ENCODE measurements at regions not wholly inside any gene's neighbourhood (a gene's known extent, or its start where the extent isn't known, plus 50 kb on each side); places are given as distances from the start of the nearest gene placed in this dataset.

DNA sequence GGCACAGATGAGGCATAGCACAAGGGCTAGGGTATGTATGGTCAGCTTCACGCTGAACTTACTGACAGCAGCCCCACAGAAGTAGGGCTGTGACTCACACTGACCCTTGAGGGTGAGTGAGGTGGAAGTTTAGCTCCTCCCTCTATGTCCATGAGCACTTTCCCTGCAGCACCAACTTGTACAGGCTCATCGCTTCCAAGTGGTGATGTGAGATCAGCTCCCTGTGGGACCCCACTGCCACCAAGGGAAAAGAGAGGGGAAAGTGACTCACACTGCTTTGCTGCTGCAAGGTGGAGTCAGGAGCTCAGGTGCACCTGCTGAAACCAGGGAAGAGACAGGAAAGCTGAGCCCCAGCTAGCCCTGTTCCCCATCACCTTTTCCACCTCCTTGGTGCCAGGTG is 91.5 kb downstream of the TEX51 start:
- Mint-ChIP-seq H3K4me3 (ENCODE audit: unreplicated experiment) (no peak overlapping the region), H3K9me3 (ENCODE audit: unreplicated experiment) (no peaks in the 10 kb centered on the region), H3K36me3 (ENCODE audit: low read depth, unreplicated experiment) (no peaks in the 10 kb centered on the region), H3K4me1 (ENCODE audit: unreplicated experiment) (peaks cover 16% of the 10 kb centered on the region), H3K27me3 (ENCODE audit: unreplicated experiment) (peaks cover 3% of the 10 kb centered on the region), H3K27ac (ENCODE audit: unreplicated experiment) (no peak overlapping the region)
- TF ChIP-seq CTCF (IDR thresholded peaks at IDR 0.05; ENCODE audit: unreplicated experiment) = no peak
- DNase-seq (ENCODE audit: low spot score) = no peak

GRCh38 chr2:126990605-126991532 is 92.2 kb downstream of the TEX51 start:
- Mint-ChIP-seq H3K27ac (ENCODE audit: unreplicated experiment) (peak overlapping the region; percentile 55), H3K27me3 (ENCODE audit: unreplicated experiment) (peaks cover 3% of the 10 kb centered on the region), H3K4me3 (ENCODE audit: unreplicated experiment) (no peak overlapping the region), H3K4me1 (ENCODE audit: unreplicated experiment) (peaks cover 22% of the 10 kb centered on the region), H3K9me3 (ENCODE audit: unreplicated experiment) (no peaks in the 10 kb centered on the region), H3K36me3 (ENCODE audit: low read depth, unreplicated experiment) (no peaks in the 10 kb centered on the region)
- DNase-seq (ENCODE audit: low spot score) = no peak
- no peak for TF ChIP-seq CTCF (IDR thresholded peaks at IDR 0.05; ENCODE audit: unreplicated experiment)

GRCh38 chr2:126994340-126994777 is 95.7 kb downstream of the TEX51 start:
- Mint-ChIP-seq H3K4me3 (ENCODE audit: unreplicated experiment) (no peak overlapping the region), H3K9me3 (ENCODE audit: unreplicated experiment) (no peaks in the 10 kb centered on the region), H3K27ac (ENCODE audit: unreplicated experiment) (no peak overlapping the region), H3K27me3 (ENCODE audit: unreplicated experiment) (no peaks in the 10 kb centered on the region), H3K4me1 (ENCODE audit: unreplicated experiment) (peaks cover 32% of the 10 kb centered on the region), H3K36me3 (ENCODE audit: low read depth, unreplicated experiment) (no peaks in the 10 kb centered on the region)
- DNase-seq (ENCODE audit: low spot score) = no peak
- TF ChIP-seq CTCF (IDR thresholded peaks at IDR 0.05; ENCODE audit: unreplicated experiment) = no peak

DNA sequence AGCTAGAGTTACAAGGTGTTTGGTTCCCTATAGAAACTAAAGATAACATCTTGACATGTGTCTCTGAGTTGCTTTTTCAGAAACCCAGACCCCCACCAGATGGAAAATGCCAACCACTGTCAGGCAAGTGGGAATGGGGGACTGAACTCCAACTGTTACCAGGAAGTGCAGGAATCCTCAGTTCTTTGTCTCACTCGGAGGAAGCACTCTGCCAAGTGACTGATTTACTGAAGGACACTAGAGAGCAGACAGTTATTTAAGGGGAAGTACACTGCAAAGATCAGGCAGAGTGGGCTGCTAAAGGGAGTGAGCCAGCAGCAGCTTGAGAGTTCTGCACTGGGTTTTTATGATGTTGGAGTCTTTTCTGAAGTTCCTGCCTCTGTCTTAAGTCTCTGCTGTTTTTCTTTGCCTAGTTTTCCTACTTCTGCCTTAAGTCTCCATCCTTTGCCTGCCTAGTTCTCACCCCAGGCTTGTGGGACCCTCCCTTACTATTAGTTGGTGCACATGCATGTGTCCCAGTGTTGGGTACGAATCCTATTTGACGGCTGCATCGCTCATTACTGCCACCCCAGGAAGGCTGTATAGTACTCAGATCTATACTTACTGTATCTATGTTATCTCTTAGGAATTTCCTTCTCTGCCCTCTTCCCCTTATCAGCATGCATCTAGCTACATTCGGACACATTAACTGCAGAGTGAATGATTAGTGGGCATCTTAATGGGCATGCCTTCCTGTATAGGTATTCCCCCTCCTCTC is 97.1 kb downstream of the TEX51 start:
- Mint-ChIP-seq H3K4me1 (ENCODE audit: unreplicated experiment) (peaks cover 28% of the 10 kb centered on the region), H3K27me3 (ENCODE audit: unreplicated experiment) (no peaks in the 10 kb centered on the region), H3K9me3 (ENCODE audit: unreplicated experiment) (no peaks in the 10 kb centered on the region), H3K27ac (ENCODE audit: unreplicated experiment) (no peak overlapping the region), H3K4me3 (ENCODE audit: unreplicated experiment) (no peak overlapping the region), H3K36me3 (ENCODE audit: low read depth, unreplicated experiment) (no peaks in the 10 kb centered on the region)
- no peak for TF ChIP-seq CTCF (IDR thresholded peaks at IDR 0.05; ENCODE audit: unreplicated experiment)
- DNase-seq (ENCODE audit: low spot score) = no peak

GRCh38 chr2:126996378-126996699 is 97.6 kb downstream of the TEX51 start:
- peaks cover 25% of the 10 kb centered on the region for H3K4me1 Mint-ChIP-seq (ENCODE audit: unreplicated experiment)
- DNase-seq (ENCODE audit: low spot score) = no peak
- no peaks in the 10 kb centered on the region for H3K27me3 Mint-ChIP-seq (ENCODE audit: unreplicated experiment)
- TF ChIP-seq CTCF (IDR thresholded peaks at IDR 0.05; ENCODE audit: unreplicated experiment) = no peak
- H3K9me3 Mint-ChIP-seq (ENCODE audit: unreplicated experiment) = no peaks in the 10 kb centered on the region
- H3K27ac Mint-ChIP-seq (ENCODE audit: unreplicated experiment) = no peak overlapping the region
- no peaks in the 10 kb centered on the region for H3K36me3 Mint-ChIP-seq (ENCODE audit: low read depth, unreplicated experiment)
- H3K4me3 Mint-ChIP-seq (ENCODE audit: unreplicated experiment) = no peak overlapping the region

Measured in endothelial cell (in vitro differentiated cells).